ENCODE measurements at regions not wholly inside any gene's neighbourhood (a gene's known extent, or its start where the extent isn't known, plus 50 kb on each side); places are given as distances from the start of the nearest gene placed in this dataset.
"Not testable (repeated sequence)": the region's sequence is repeated elsewhere in the genome, so short reads cannot be mapped to it uniquely, and the experiment has no call there.

DNA sequence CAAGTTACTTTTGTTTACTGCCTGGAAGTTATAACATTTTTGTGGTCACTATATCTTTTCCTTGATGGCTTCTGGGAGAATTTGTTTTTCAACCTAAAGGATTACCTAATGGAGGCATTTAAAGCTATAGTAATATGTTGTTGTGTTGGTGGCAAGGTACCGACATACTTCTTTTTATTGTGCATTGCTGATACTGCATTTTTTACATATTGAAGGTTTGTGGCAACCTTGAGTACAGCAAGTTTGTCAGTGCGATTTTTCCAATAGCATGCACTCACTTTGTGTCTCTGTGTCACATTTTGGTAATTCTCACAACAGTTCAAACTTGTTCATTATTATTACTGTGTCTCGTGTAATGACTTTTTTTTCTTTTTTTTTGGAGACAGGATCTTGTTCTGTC is 246.3 kb downstream of the LRRC70 start:
- in situ Hi-C loops (cut with HindIII; ENCODE audit: low sequenced_read_pairs): no loop called here
- TF ChIP-seq, protein P1, sequence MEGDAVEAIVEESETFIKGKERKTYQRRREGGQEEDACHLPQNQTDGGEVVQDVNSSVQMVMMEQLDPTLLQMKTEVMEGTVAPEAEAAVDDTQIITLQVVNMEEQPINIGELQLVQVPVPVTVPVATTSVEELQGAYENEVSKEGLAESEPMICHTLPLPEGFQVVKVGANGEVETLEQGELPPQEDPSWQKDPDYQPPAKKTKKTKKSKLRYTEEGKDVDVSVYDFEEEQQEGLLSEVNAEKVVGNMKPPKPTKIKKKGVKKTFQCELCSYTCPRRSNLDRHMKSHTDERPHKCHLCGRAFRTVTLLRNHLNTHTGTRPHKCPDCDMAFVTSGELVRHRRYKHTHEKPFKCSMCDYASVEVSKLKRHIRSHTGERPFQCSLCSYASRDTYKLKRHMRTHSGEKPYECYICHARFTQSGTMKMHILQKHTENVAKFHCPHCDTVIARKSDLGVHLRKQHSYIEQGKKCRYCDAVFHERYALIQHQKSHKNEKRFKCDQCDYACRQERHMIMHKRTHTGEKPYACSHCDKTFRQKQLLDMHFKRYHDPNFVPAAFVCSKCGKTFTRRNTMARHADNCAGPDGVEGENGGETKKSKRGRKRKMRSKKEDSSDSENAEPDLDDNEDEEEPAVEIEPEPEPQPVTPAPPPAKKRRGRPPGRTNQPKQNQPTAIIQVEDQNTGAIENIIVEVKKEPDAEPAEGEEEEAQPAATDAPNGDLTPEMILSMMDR (IDR thresholded peaks at IDR 0.05; ENCODE audit: low read depth, low read length): no peak
- DNase-seq (ENCODE audit: low read depth, low spot score): no peak
- no peak overlapping the region for H3K4me3 ChIP-seq (ENCODE audit: low read depth, low read length)

DNA sequence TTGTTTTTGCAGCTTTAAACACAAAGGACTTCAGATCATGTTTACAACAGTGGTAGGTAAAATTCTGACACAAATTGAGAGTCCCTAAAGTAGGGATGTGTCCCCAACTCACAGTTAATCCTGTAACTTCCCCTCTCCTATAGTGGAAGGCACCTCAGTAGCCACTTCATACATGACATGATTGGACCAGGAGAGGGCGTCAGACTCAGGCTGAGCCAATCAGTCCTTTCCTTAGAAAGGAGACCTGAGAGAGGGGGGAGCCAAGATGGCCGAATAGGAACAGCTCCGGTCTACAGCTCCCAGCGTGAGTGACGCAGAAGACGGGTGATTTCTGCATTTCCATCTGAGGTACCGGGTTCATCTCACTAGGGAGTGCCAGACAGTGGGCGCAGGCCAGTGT is 238.4 kb downstream of the LRRC70 start:
- DNase-seq (ENCODE audit: low read depth, low spot score); H3K4me3 ChIP-seq (ENCODE audit: low read depth, low read length); in situ Hi-C loops (cut with HindIII; ENCODE audit: low sequenced_read_pairs): not testable (repeated sequence)

DNA sequence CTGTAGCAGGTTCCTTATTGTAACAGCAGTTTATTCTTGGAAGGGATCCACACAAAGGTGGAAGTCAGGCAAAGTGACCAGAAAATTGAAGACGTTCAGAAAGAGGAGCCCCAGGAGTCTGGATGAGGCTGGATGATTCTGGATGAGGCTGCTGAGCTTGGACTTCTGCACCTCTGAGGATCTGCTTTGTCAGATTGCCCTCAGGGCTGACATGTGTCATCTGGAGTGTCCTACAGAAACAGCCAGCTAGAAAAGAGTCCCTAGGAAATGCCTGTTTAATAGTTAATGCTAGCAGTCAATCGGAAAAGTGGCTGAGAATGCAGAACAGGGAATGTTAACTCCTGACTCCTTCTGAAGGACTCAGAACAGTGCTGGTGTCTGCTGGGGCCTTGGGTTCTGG is 236.4 kb downstream of the LRRC70 start:
- no peak overlapping the region for H3K4me3 ChIP-seq (ENCODE audit: low read depth, low read length)
- in situ Hi-C loops (cut with HindIII; ENCODE audit: low sequenced_read_pairs): no loop called here
- TF ChIP-seq, protein P1 (IDR thresholded peaks at IDR 0.05; ENCODE audit: low read depth, low read length): no peak
- DNase-seq (ENCODE audit: low read depth, low spot score): no peak

DNA sequence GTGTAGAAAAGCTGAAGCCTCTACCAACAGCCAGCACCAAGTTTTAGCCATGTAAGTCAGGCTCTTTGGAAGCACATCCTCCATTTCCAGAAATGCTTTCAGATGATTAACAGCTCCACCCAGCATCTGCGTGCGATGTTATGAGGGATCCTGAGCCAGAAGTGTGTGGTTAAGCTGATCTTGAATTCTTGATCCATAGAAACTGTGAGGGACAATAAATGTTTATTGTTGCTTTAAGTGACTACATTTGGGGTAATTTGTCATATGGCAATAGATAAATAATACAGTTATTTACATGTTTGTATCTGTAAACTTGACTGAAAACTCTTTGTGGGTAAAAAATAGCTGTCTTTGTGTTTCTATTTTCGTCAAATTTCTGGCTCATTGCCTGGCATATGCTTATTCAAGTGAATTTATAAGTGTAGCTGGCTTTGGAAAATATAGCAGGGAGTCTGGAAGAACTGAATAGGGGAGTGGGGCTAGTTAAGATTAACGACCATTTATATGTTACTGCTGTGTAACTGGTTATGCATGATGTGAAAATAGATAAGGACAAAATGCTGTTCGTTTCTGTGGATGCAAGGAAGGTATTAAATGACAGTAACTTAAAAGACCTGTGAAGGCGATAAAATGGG is 234.1 kb downstream of the LRRC70 start:
- in situ Hi-C loops (cut with HindIII; ENCODE audit: low sequenced_read_pairs): no loop called here
- TF ChIP-seq, protein P1 (IDR thresholded peaks at IDR 0.05; ENCODE audit: low read depth, low read length): no peak
- DNase-seq (ENCODE audit: low read depth, low spot score): no peak
- H3K4me3 ChIP-seq (ENCODE audit: low read depth, low read length): no peak overlapping the region

DNA sequence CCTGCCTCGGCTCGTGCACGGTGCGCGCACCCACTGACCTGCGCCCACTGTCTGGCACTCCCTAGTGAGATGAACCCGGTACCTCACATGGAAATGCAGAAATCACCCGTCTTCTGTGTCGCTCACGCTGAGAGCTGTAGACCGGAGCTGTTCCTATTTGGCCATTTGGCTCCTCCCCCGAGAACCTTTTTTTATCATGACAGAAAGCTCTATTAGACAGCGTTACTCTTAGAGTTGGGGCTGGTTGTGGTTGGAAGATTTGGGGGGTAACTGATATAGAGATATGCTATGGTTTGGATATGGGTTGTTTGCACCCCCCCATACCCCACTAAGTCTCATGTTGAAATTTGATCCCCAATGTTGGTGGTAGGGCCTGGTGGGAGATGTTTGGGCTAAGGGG is 226.2 kb downstream of the LRRC70 start:
- in situ Hi-C loops (cut with HindIII; ENCODE audit: low sequenced_read_pairs); H3K4me3 ChIP-seq (ENCODE audit: low read depth, low read length); DNase-seq (ENCODE audit: low read depth, low spot score): not testable (repeated sequence)

DNA sequence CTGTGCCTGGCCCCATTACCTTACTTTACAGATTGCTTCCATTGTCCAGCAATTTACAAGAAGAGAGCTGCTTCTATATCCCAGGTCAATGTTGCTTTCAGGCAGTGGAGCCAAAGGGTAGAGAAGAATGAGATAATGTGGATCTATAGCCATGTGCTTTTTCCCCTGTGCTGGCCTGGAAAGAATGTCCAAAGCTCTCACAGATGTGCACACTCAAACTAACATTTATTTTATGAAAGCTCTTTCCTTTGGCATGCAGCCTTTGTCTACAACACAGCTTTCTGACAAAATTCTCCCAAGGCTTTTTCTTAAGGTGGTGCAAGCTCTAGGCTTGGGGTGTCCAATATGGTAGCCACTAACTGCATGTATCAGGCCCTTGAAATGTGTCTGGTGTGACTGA is 217.3 kb downstream of the LRRC70 start:
- TF ChIP-seq, protein P1 (IDR thresholded peaks at IDR 0.05; ENCODE audit: low read depth, low read length): no peak
- no peak overlapping the region for H3K4me3 ChIP-seq (ENCODE audit: low read depth, low read length)
- in situ Hi-C loops (cut with HindIII; ENCODE audit: low sequenced_read_pairs): no loop called here
- no peak for DNase-seq (ENCODE audit: low read depth, low spot score)

DNA sequence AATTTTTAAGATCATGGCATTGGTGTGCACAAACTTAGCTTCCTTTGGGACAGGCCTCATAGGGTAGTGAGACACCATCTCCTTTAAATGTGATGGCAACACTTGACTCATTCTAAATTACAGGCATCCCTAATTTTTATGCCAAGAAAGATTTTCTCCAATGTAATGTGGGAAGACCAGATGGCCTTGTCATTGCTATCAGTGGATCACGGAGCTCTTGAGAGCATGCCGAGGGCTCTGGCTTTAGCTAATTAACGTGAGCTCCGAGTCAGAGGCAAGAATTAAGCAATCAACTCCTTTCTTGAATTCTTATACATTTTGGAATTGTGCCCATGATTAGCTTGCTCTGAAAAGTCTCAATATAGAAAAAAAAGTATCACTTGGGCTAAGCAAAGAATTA is 215.8 kb downstream of the LRRC70 start:
- in situ Hi-C loops (cut with HindIII; ENCODE audit: low sequenced_read_pairs): no loop called here
- DNase-seq (ENCODE audit: low read depth, low spot score): no peak
- TF ChIP-seq, protein P1 (IDR thresholded peaks at IDR 0.05; ENCODE audit: low read depth, low read length): no peak
- no peak overlapping the region for H3K4me3 ChIP-seq (ENCODE audit: low read depth, low read length)

DNA sequence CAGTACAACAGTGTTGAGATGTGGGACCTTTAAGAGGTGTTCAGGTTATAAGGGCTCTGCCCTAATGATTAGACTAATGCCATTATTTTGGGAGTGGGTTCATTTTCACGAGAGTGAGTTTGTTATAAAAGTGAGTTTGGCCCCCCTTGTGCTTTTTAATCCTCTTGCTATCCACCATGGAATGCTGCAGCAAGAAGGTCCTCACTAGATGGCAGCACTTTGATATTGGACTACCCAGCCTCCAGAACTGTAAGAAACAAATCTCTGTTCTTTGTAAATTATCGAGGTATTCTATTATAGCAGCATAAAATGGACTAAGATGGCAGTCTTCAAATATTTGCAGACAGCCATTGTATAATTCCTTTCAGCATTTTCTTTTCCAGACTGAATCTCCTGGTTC is 212.4 kb downstream of the LRRC70 start:
- DNase-seq (ENCODE audit: low read depth, low spot score): peak; percentile 4
- H3K4me3 ChIP-seq (ENCODE audit: low read depth, low read length): no peak overlapping the region
- TF ChIP-seq, protein P1 (IDR thresholded peaks at IDR 0.05; ENCODE audit: low read depth, low read length): peak; percentile 24
- in situ Hi-C loops (cut with HindIII; ENCODE audit: low sequenced_read_pairs): no loop called here

All from astrocyte of the spinal cord (primary cell).